H1 (cell line): ENCODE measurements at regions not wholly inside any gene's neighbourhood (a gene's known extent, or its start where the extent isn't known, plus 50 kb on each side); places are given as distances from the start of the nearest gene placed in this dataset.
A peak's percentile ranks its signal among the peaks of the same experiment; 100 is the strongest.

Experiments
- CTCF ChIA-PET: fragments of 300-600 bp; sonication (Branson Sonifier 250); formaldehyde crosslinking; loops from one replicate; lab custom pipeline; 2021; ENCODE audit not compliant: partially characterized antibody; lab: Charles Lee
- POLR2A ChIA-PET: fragments of 300-600 bp; sonication (Branson Sonifier 250); formaldehyde crosslinking; loops from one replicate; lab custom pipeline; 2021; ENCODE audit warnings: inconsistent platforms; ENCODE audit not compliant: partially characterized antibody; lab: Charles Lee
- DNase-seq, 2 experiments: peaks; one replicate each; pipeline versions ENCODE4 v3.0.0 to v3.0.0-alpha.2; 2010 to 2022; ENCODE audit warnings: low spot score in 2 of 2, low read depth in 1 of 2, mixed read lengths in 1 of 2
- FAIRE-seq: peaks from 2 replicates; lab custom pipeline; 2011; peaks lifted over from hg19 to GRCh38; lab: Jason Lieb, UNC
- H2AFZ ChIP-seq: 2 replicates; pipeline ENCODE4 v1.8.1; 2012; ENCODE audit warnings: low read length, inconsistent platforms
- H2AK5ac ChIP-seq: 2 replicates; pipeline ENCODE4 v1.6.1; 2013; ENCODE audit warnings: low read depth, low read length
- H2BK120ac ChIP-seq: replicated peaks from 2 replicates; pipeline ENCODE3; 2013; ENCODE audit warnings: low read depth, low read length, inconsistent platforms
- H2BK12ac ChIP-seq: 2 replicates; pipeline ENCODE4 v1.6.1; 2013; ENCODE audit warnings: low read depth, low read length
- H2BK15ac ChIP-seq: 2 replicates; pipeline ENCODE4 v1.6.1; 2013; ENCODE audit warnings: low read length
- H2BK20ac ChIP-seq: 2 replicates; pipeline ENCODE4 v1.6.1; 2013; ENCODE audit warnings: low read length
- H2BK5ac ChIP-seq: 2 replicates; pipeline ENCODE4 v1.6.1; 2013; ENCODE audit warnings: low read depth, low read length
- H3K14ac ChIP-seq: 2 replicates; pipeline ENCODE4 v1.6.1; 2013; ENCODE audit warnings: inconsistent platforms; ENCODE audit not compliant: insufficient read length
- H3K18ac ChIP-seq: 2 replicates; pipeline ENCODE4 v1.6.1; 2013; ENCODE audit warnings: low read length; ENCODE audit errors: extremely low read depth
- H3K23ac ChIP-seq: 2 replicates; pipeline ENCODE4 v1.6.1; 2013; ENCODE audit warnings: inconsistent platforms; ENCODE audit not compliant: insufficient read length
- H3K23me2 ChIP-seq: 2 replicates; pipeline ENCODE4 v1.6.1; 2013; ENCODE audit warnings: low read depth, low read length
- H3K27ac ChIP-seq: 2 replicates; pipeline ENCODE4 v1.6.1; 2011; ENCODE audit warnings: low read depth, low read length, inconsistent platforms
- H3K27me3 ChIP-seq, 4 experiments: replicated peaks in 1 of 4; 1 replicate in 1 of 4; 2 replicates in 3 of 4; pipeline versions ENCODE4 v1.6.1 to v1.8.1; 2011 to 2013; ENCODE audit warnings: low read length in 3 of 4, mild to moderate bottlenecking in 3 of 4, inconsistent platforms in 2 of 4, mixed read lengths in 2 of 4, moderate library complexity in 1 of 4; ENCODE audit not compliant: control insufficient read depth in 3 of 4, insufficient read depth in 3 of 4; ENCODE audit errors: extremely low read depth in 1 of 4
- H3K36me3 ChIP-seq, 4 experiments: 2 replicates each; pipeline versions ENCODE4 v1.6.1 to v1.8.1; 2011 to 2013; ENCODE audit warnings: mild to moderate bottlenecking in 4 of 4, low read length in 3 of 4, moderate library complexity in 2 of 4, control low read depth in 1 of 4, inconsistent platforms in 1 of 4; ENCODE audit not compliant: insufficient read depth in 4 of 4, control insufficient read depth in 2 of 4
- H3K4ac ChIP-seq: replicated peaks from 2 replicates; pipeline ENCODE3; 2013; ENCODE audit warnings: low read length, low read depth, mixed read lengths, inconsistent platforms; ENCODE audit not compliant: insufficient read length
- H3K4me1 ChIP-seq, 4 experiments: replicated peaks in 1 of 4; 1 replicate in 1 of 4; 2 replicates in 3 of 4; pipeline versions ENCODE4 v1.6.1 to v1.8.1; 2011 to 2013; ENCODE audit warnings: low read length in 3 of 4, inconsistent platforms in 2 of 4, mixed read lengths in 1 of 4; ENCODE audit not compliant: insufficient read depth in 4 of 4, control insufficient read depth in 3 of 4
- H3K4me2 ChIP-seq, 2 experiments: 2 replicates each; pipeline versions ENCODE4 v1.6.1 to v1.8.1; 2011 to 2013; ENCODE audit warnings: low read depth in 2 of 2, low read length in 2 of 2, control low read depth in 1 of 2, inconsistent platforms in 1 of 2, mild to moderate bottlenecking in 1 of 2; ENCODE audit not compliant: insufficient read depth in 1 of 2
- H3K4me3 ChIP-seq, 4 experiments: fragments of 200-600, 300-600 bp in 1 of 4; sonication (generic), shearing (Covaris generic), sonication (Bioruptor Twin) in 1 of 4; 2 replicates each; pipeline versions ENCODE4 v1.5.1 to v1.8.1; 2011 to 2016; ENCODE audit warnings: low read length in 4 of 4, low read depth in 3 of 4, control low read depth in 2 of 4, inconsistent platforms in 2 of 4, mild to moderate bottlenecking in 2 of 4, mixed read lengths in 1 of 4, moderate library complexity in 1 of 4; ENCODE audit not compliant: insufficient read depth in 2 of 4; ENCODE audit errors: extremely low read depth in 1 of 4
- H3K56ac ChIP-seq: replicated peaks from 2 replicates; pipeline ENCODE3; 2013; ENCODE audit warnings: low read depth, mild to moderate bottlenecking, mixed read lengths, low read length, inconsistent platforms; ENCODE audit not compliant: insufficient read length
- H3K79me1 ChIP-seq: 2 replicates; pipeline ENCODE4 v1.6.1; 2013; ENCODE audit warnings: low read depth, low read length, control low read depth
- H3K79me2 ChIP-seq, 2 experiments: 2 replicates each; pipeline versions ENCODE4 v1.6.1 to v1.8.1; 2012 to 2013; ENCODE audit warnings: low read length in 2 of 2, mild to moderate bottlenecking in 2 of 2, inconsistent platforms in 1 of 2; ENCODE audit not compliant: insufficient read depth in 2 of 2, control insufficient read depth in 1 of 2
- H3K9ac ChIP-seq, 4 experiments: replicated peaks in 1 of 4; 1 replicate in 1 of 4; 2 replicates in 3 of 4; pipeline versions ENCODE4 v1.6.1 to v1.8.1; 2011 to 2013; ENCODE audit warnings: low read depth in 3 of 4, low read length in 3 of 4, control low read depth in 2 of 4, mild to moderate bottlenecking in 2 of 4, moderate library complexity in 2 of 4, inconsistent platforms in 1 of 4; ENCODE audit errors: extremely low read depth in 1 of 4
- H3K9me3 ChIP-seq, 2 experiments: 2 replicates each; pipeline versions ENCODE4 v1.6.1 to v1.8.1; 2012 to 2013; ENCODE audit warnings: mild to moderate bottlenecking in 2 of 2, moderate library complexity in 2 of 2, control low read depth in 1 of 2, inconsistent platforms in 1 of 2, low read depth in 1 of 2, low read length in 1 of 2, mixed read lengths in 1 of 2; ENCODE audit not compliant: insufficient read depth in 2 of 2
- H4K20me1 ChIP-seq, 2 experiments: replicated peaks in 1 of 2; 2 replicates each; pipeline versions ENCODE3 to v1.8.1; 2011 to 2013; ENCODE audit warnings: inconsistent platforms in 2 of 2, low read length in 2 of 2, mild to moderate bottlenecking in 1 of 2; ENCODE audit not compliant: insufficient read depth in 2 of 2, control insufficient read depth in 1 of 2
- H4K5ac ChIP-seq: 2 replicates; pipeline ENCODE4 v1.6.1; 2013; ENCODE audit warnings: low read length, low read depth, mixed read lengths, inconsistent platforms; ENCODE audit not compliant: insufficient read length
- H4K8ac ChIP-seq: 2 replicates; pipeline ENCODE4 v1.8.0; 2013; ENCODE audit warnings: mild to moderate bottlenecking, moderate library complexity, low read length, inconsistent platforms; ENCODE audit not compliant: insufficient read depth; ENCODE audit errors: extremely low read depth
- H4K91ac ChIP-seq: replicated peaks from 2 replicates; pipeline ENCODE3; 2013; ENCODE audit warnings: low read length, mixed read lengths, inconsistent platforms; ENCODE audit not compliant: insufficient read length
- CBX5 ChIP-seq: fragments of 300-800, 300-1000 bp; sonication (generic); IDR thresholded peaks from 2 replicates; pipeline ENCODE4 v1.7.1; 2016; ENCODE audit warnings: antibody characterized with exemption, low read length, low read depth
- RAD21 ChIP-seq, 2 experiments: IDR thresholded peaks in 1 of 2; conservative IDR thresholded peaks in 1 of 2; 2 replicates each; pipeline ENCODE4 v1.6.1; 2011; ENCODE audit warnings: low read depth in 2 of 2, low read length in 2 of 2, improper control_type of control experiment in 1 of 2, inconsistent platforms in 1 of 2, mild to moderate bottlenecking in 1 of 2, moderate library complexity in 1 of 2
- SAP30 ChIP-seq: fragments of 300-600 bp; sonication (generic); IDR thresholded peaks from 2 replicates; pipeline ENCODE4 v1.7.1; 2012; ENCODE audit warnings: low read length, moderate library complexity, mild to moderate bottlenecking, inconsistent platforms; ENCODE audit not compliant: insufficient read depth, insufficient replicate concordance
- TCF12 ChIP-seq: IDR thresholded peaks from 2 replicates; pipeline ENCODE4 v1.6.1; 2011; ENCODE audit warnings: low read depth, mild to moderate bottlenecking, low read length
- YY1 ChIP-seq: IDR thresholded peaks from 2 replicates; pipeline ENCODE4 v1.6.1; 2011; ENCODE audit warnings: low read depth, mild to moderate bottlenecking, low read length
- WGBS, 2 experiments: shearing (Covaris generic) in 1 of 2; methylation state at CpG; one replicate each; pipeline versions ENCODE4 v1.1.6 to v1.1.7; 2013 to 2015; ENCODE audit warnings: low lambda C conversion rate in 2 of 2, mixed read lengths in 2 of 2, inconsistent platforms in 1 of 2, low coverage in 1 of 2, missing lambda C conversion rate in 1 of 2; ENCODE audit not compliant: insufficient replicate concordance in 2 of 2, insufficient coverage in 1 of 2, insufficient read length in 1 of 2; ENCODE audit errors: extremely low coverage in 1 of 2, missing lambda C conversion rate in 1 of 2; 5-methylcytosine and 5-hydroxymethylcytosine counted together

DNA sequence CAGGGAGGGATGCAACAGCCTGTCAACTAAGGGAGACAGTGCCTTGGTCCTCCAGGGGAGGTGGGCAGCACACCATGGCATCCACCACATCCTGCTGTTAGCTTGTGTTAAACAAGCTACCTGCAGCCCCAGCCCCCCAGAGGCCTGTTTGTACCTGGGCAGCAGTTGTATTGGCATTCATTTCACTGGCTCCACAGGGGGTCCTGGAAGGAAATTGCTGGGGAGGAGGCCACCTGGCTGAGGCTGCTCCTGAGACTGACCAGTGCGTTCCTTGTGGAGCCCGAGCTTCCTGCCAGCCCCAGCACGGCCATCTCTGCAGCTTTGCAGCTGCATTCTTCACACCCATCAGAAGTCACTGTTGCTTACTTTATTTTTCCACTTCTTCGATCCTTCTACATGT lies 479.9 kb downstream of the INSC start:
- H3K9me3 ChIP-seq: peaks cover 6 to 11% of the 10 kb centered on the region in 2 experiments
- H3K9ac ChIP-seq: no peak overlapping the region
- no peak overlapping the region for H2BK5ac ChIP-seq
- 0 out of 2 replicates have a peak overlapping the region, but pooled peaks have one; percentile 65 for H2BK15ac ChIP-seq
- H2BK12ac ChIP-seq: no peak overlapping the region
- no peak overlapping the region for H3K14ac ChIP-seq
- H3K56ac ChIP-seq: no peak overlapping the region
- no peak overlapping the region for H2AK5ac ChIP-seq
- no peaks in the 10 kb centered on the region for H4K20me1 ChIP-seq
- H3K36me3 ChIP-seq: peaks cover 0 to 4% (median 0%) of the 10 kb centered on the region in 4 experiments; a peak in 2 of 8 replicates
- H4K5ac ChIP-seq: no peak overlapping the region
- POLR2A ChIA-PET: interaction anchor here (1.0 to 1.5 kb wide), 3 partner anchors 9 to 75 kb away, joined by 3 to 4 read pairs (median 3); no protein-coding TSS in a partner anchor
- H4K8ac ChIP-seq: no peak overlapping the region
- no peak for FAIRE-seq
- no peaks in the 10 kb centered on the region for H3K27me3 ChIP-seq
- H2AFZ ChIP-seq: no peak overlapping the region
- peak overlapping the region; percentile 87; the same call in 1 of the 2 replicates for H2BK20ac ChIP-seq
- TF ChIP-seq TCF12 (0 out of 2 replicates have a peak, but pooled peaks have one; percentile 33), YY1 (0 out of 2 replicates have a peak, but pooled peaks have one; percentile 21), RAD21 (IDR thresholded peaks at IDR 0.05 in 1 of 2, conservative IDR thresholded peaks at IDR 0.05 in 1 of 2; ENCODE audit: low read depth in 2 of 2, low read length in 2 of 2) (no peak), SAP30 (no peak), CBX5 (no peak)
- TF ChIP-seq, all 59 proteins: peak for 2
- Histone ChIP-seq H2BK120ac (no peak overlapping the region), H3K4me1 (peaks cover 0 to 7% (median under 1%) of the 10 kb centered on the region in 4 experiments; a peak in 2 of 7 replicates), H3K4me2 (no peak overlapping the region), H3K4ac (no peak overlapping the region), H3K79me1 (no peaks in the 10 kb centered on the region), H3K79me2 (no peaks in the 10 kb centered on the region), H3K18ac (peak overlapping the region; percentile 39; the same call in 1 of the 2 replicates), H3K27ac (no peak overlapping the region), H4K91ac (no peak overlapping the region), H3K4me3 (no peak overlapping the region), H3K23me2 (no peaks in the 10 kb centered on the region), H3K23ac (no peak overlapping the region)
- CTCF ChIA-PET: interaction anchor here (0.6 to 1.4 kb wide), 4 partner anchors 12 to 166 kb away, joined by 3 to 4 read pairs (median 3); no protein-coding TSS in a partner anchor
- peak in 1 of 2 experiments; percentile 52 for DNase-seq
- WGBS, 2 experiments: 94% methylated on average over 4 of the region's 4 CpGs; no CpG with 5 or more reads in 1 of the 2 experiments
